KBM-7 (cell line): ENCODE measurements at regions not wholly inside any gene's neighbourhood (a gene's known extent, or its start where the extent isn't known, plus 50 kb on each side); places are given as distances from the start of the nearest gene placed in this dataset.
A peak's percentile ranks its signal among the peaks of the same experiment; 100 is the strongest.
"Not testable (repeated sequence)": the region's sequence is repeated elsewhere in the genome, so short reads cannot be mapped to it uniquely, and the experiment has no call there.

Experiments
- DNase-seq: peaks from one replicate; pipeline ENCODE4 v3.0.0-alpha.2; 2015
- in situ Hi-C: fragments of 300-500 bp; cut with MboI; formaldehyde crosslinking; loops from 2 replicates; pipeline ENCODE4 v1.14.3; 2020; ENCODE audit warnings: low sequenced_read_pairs, low pct_unique_long_range_greater_than_20kb, mixed read lengths

GRCh38 chr21:14670409-14670808, 124.3 kb upstream of the SAMSN1 start:
- DNase-seq: no peak
- in situ Hi-C loops: no loop called here

GRCh38 chr21:14669092-14669491, 123.0 kb upstream of the SAMSN1 start:
- DNase-seq, in situ Hi-C loops: not testable (repeated sequence)

GRCh38 chr21:14657241-14658008, 111.3 kb upstream of the SAMSN1 start:
- no peak for DNase-seq
- in situ Hi-C loops: no loop called here

- no peak for DNase-seq
- in situ Hi-C loops: no loop called here
Observed at GRCh38 chr21:14646893-14647292, 100.8 kb upstream of the SAMSN1 start.

GRCh38 chr21:14645702-14646101, 99.6 kb upstream of the SAMSN1 start:
- in situ Hi-C loops: no loop called here
- no peak for DNase-seq

GRCh38 chr21:14632359-14632758, 86.2 kb upstream of the SAMSN1 start:
- DNase-seq: no peak
- in situ Hi-C loops: no loop called here

GRCh38 chr21:14630556-14631069, 84.5 kb upstream of the SAMSN1 start:
- in situ Hi-C loops: no loop called here
- peak; percentile 38 for DNase-seq

- in situ Hi-C loops: no loop called here
- DNase-seq: no peak
Observed at GRCh38 chr21:14629461-14629860, 83.3 kb upstream of the SAMSN1 start.

- in situ Hi-C loops: not testable (repeated sequence)
Observed at GRCh38 chr21:14623079-14623478, 77.0 kb upstream of the SAMSN1 start.

GRCh38 chr21:14620152-14620551, 74.0 kb upstream of the SAMSN1 start:
- peak; percentile 73 for DNase-seq
- in situ Hi-C loops: no loop called here

More at GRCh38 chr21:14623079-14623478, 77.0 kb upstream of the SAMSN1 start:
- not testable (repeated sequence) for DNase-seq

- in situ Hi-C loops: no loop called here
- peak; percentile 76 for DNase-seq
Observed at GRCh38 chr21:14617871-14618270, 71.8 kb upstream of the SAMSN1 start.

GRCh38 chr21:14617040-14617393, 70.9 kb upstream of the SAMSN1 start:
- in situ Hi-C loops: no loop called here
- no peak for DNase-seq

GRCh38 chr21:14616380-14617039, 70.4 kb upstream of the SAMSN1 start:
- in situ Hi-C loops: no loop called here
- DNase-seq: no peak

- in situ Hi-C loops: no loop called here
Observed at GRCh38 chr21:14615359-14615974, 69.4 kb upstream of the SAMSN1 start.

GRCh38 chr21:14614287-14614686, 68.2 kb upstream of the SAMSN1 start:
- in situ Hi-C loops: no loop called here
- DNase-seq: no peak

More at GRCh38 chr21:14615359-14615974, 69.4 kb upstream of the SAMSN1 start:
- DNase-seq: no peak

GRCh38 chr21:14613486-14614224, 67.5 kb upstream of the SAMSN1 start:
- in situ Hi-C loops: no loop called here
- no peak for DNase-seq

GRCh38 chr21:14610119-14610518, 64.0 kb upstream of the SAMSN1 start:
- DNase-seq, in situ Hi-C loops: not testable (repeated sequence)

- in situ Hi-C loops: no loop called here
Observed at GRCh38 chr21:14609274-14609673, 63.2 kb upstream of the SAMSN1 start.

GRCh38 chr21:14607262-14607661, 61.1 kb upstream of the SAMSN1 start:
- in situ Hi-C loops: no loop called here
- DNase-seq: no peak

More at GRCh38 chr21:14609274-14609673, 63.2 kb upstream of the SAMSN1 start:
- no peak for DNase-seq
